GM23338 (cell line): ENCODE measurements at regions not wholly inside any gene's neighbourhood (a gene's known extent, or its start where the extent isn't known, plus 50 kb on each side); places are given as distances from the start of the nearest gene placed in this dataset.

Source experiments
- ATAC-seq: fragments of 200-7000 bp; cut with Tn5 transposase; 3 replicates; pipeline ENCODE4 v1.9.1; 2020
- DNase-seq: peaks from one replicate; pipeline ENCODE4 v3.0.0-alpha.2; 2015; ENCODE audit warnings: low spot score
- H2AFZ ChIP-seq: fragments of 200-600 bp; sonication (generic); 2 replicates; pipeline ENCODE4 v1.8.0; 2016; ENCODE audit warnings: antibody characterized with exemption, mild to moderate bottlenecking, moderate library complexity
- H3F3A ChIP-seq: fragments of 200-600 bp; sonication (generic); replicated peaks from 2 replicates; pipeline ENCODE4 v1.8.0; 2017; ENCODE audit warnings: antibody characterized with exemption, mixed run types, low read depth
- H3K27ac ChIP-seq: fragments of 200-600 bp; sonication (generic); 2 replicates; pipeline ENCODE4 v1.6.1; 2016; ENCODE audit warnings: low read depth
- H3K27me3 ChIP-seq: fragments of 200-600 bp; sonication (generic); 2 replicates; pipeline ENCODE4 v1.8.0; 2016; ENCODE audit warnings: mild to moderate bottlenecking, mixed run types, moderate library complexity; ENCODE audit not compliant: insufficient read depth
- H3K36me3 ChIP-seq: fragments of 200-600 bp; sonication (generic); 2 replicates; pipeline ENCODE4 v1.8.0; 2016; ENCODE audit warnings: mild to moderate bottlenecking; ENCODE audit not compliant: insufficient read depth
- H3K4me1 ChIP-seq: fragments of 200-600 bp; sonication (generic); 2 replicates; pipeline ENCODE4 v1.8.0; 2016; ENCODE audit warnings: mild to moderate bottlenecking, moderate library complexity; ENCODE audit not compliant: insufficient read depth
- H3K4me2 ChIP-seq: fragments of 200-600 bp; sonication (generic); 2 replicates; pipeline ENCODE4 v1.7.1; 2017; ENCODE audit warnings: mixed run types
- H3K4me3 ChIP-seq: fragments of 200-600 bp; sonication (generic); 2 replicates; pipeline ENCODE4 v1.6.1; 2016; ENCODE audit warnings: mixed run types
- H3K79me2 ChIP-seq: fragments of 200-600 bp; sonication (generic); replicated peaks from 2 replicates; pipeline ENCODE4 v1.8.0; 2017; ENCODE audit warnings: mild to moderate bottlenecking; ENCODE audit not compliant: insufficient read depth
- H3K9me2 ChIP-seq: fragments of 200-600 bp; sonication (generic); 2 replicates; pipeline ENCODE4 v1.8.0; 2017; ENCODE audit not compliant: insufficient read depth
- H4K20me1 ChIP-seq: fragments of 200-600 bp; sonication (generic); replicated peaks from 2 replicates; pipeline ENCODE4 v1.8.0; 2017; ENCODE audit warnings: mild to moderate bottlenecking; ENCODE audit not compliant: insufficient read depth
- H3K27ac Mint-ChIP-seq: 2 replicates; pipeline ENCODE4 v1.8.0; 2020; ENCODE audit warnings: inconsistent platforms, mild to moderate bottlenecking, moderate library complexity, mixed read lengths
- H3K27me3 Mint-ChIP-seq: 3 replicates; pipeline ENCODE4 v1.8.0; 2022; ENCODE audit warnings: low read depth, mild to moderate bottlenecking, moderate library complexity, mixed read lengths, inconsistent platforms; ENCODE audit not compliant: insufficient read depth, poor library complexity
- H3K36me3 Mint-ChIP-seq: 3 replicates; pipeline ENCODE4 v1.8.0; 2021; ENCODE audit warnings: low read depth, mild to moderate bottlenecking, inconsistent platforms, moderate library complexity, mixed read lengths
- H3K4me1 Mint-ChIP-seq: 3 replicates; pipeline ENCODE4 v1.8.0; 2020; ENCODE audit warnings: mild to moderate bottlenecking, inconsistent platforms, mixed read lengths
- H3K4me3 Mint-ChIP-seq: 3 replicates; pipeline ENCODE4 v1.8.0; 2021; ENCODE audit warnings: moderate library complexity, mild to moderate bottlenecking, inconsistent platforms, mixed read lengths
- H3K9me3 Mint-ChIP-seq: 3 replicates; pipeline ENCODE4 v1.8.0; 2020; ENCODE audit warnings: moderate library complexity, mild to moderate bottlenecking, inconsistent platforms, mixed read lengths
- CREB1 ChIP-seq: fragments of 250-450 bp; sonication (Bioruptor Pico); IDR thresholded peaks from 2 replicates; pipeline ENCODE4 v1.5.0; 2020; ENCODE audit warnings: low read depth, mild to moderate bottlenecking, moderate library complexity
- EZH2phosphoT487 ChIP-seq: fragments of 200-600 bp; sonication (generic); IDR thresholded peaks from one replicate; pipeline ENCODE4 v1.8.1; 2018; ENCODE audit warnings: antibody characterized with exemption; ENCODE audit not compliant: unreplicated experiment
- NANOG ChIP-seq: IDR thresholded peaks from 2 replicates; pipeline ENCODE4 v1.6.1; 2016; ENCODE audit warnings: antibody characterized with exemption, borderline replicate concordance
- POLR2AphosphoS5 ChIP-seq: IDR thresholded peaks from 2 replicates; pipeline ENCODE4 v1.6.1; 2016; ENCODE audit warnings: antibody characterized with exemption, low read depth
- ZNF114 ChIP-seq: fragments of 250-450 bp; sonication (Bioruptor Pico); IDR thresholded peaks from 2 replicates; pipeline ENCODE4 v1.5.0; 2020; ENCODE audit warnings: mild to moderate bottlenecking, moderate library complexity
- ZNF331 ChIP-seq: fragments of 250-450 bp; sonication (Bioruptor Pico); IDR thresholded peaks from 2 replicates; pipeline ENCODE4 v1.5.0; 2020; ENCODE audit warnings: low read depth, mild to moderate bottlenecking, moderate library complexity
- TF ChIP-seq, protein P1 (sequence below): fragments of 250-450 bp; sonication (Bioruptor Pico); IDR thresholded peaks from 2 replicates; pipeline ENCODE4 v1.5.0; 2020; ENCODE audit warnings: mild to moderate bottlenecking, moderate library complexity
- TF ChIP-seq, protein P2 (sequence below), 2 experiments: fragments of 200-600 bp in 1 of 2; sonication (generic) in 1 of 2; conservative IDR thresholded peaks; 2 replicates each; pipeline versions ENCODE4 v1.5.1 to v1.6.1; 2016 to 2017; ENCODE audit warnings: antibody characterized with exemption in 2 of 2, low read depth in 2 of 2, mild to moderate bottlenecking in 2 of 2, moderate library complexity in 1 of 2

DNA sequence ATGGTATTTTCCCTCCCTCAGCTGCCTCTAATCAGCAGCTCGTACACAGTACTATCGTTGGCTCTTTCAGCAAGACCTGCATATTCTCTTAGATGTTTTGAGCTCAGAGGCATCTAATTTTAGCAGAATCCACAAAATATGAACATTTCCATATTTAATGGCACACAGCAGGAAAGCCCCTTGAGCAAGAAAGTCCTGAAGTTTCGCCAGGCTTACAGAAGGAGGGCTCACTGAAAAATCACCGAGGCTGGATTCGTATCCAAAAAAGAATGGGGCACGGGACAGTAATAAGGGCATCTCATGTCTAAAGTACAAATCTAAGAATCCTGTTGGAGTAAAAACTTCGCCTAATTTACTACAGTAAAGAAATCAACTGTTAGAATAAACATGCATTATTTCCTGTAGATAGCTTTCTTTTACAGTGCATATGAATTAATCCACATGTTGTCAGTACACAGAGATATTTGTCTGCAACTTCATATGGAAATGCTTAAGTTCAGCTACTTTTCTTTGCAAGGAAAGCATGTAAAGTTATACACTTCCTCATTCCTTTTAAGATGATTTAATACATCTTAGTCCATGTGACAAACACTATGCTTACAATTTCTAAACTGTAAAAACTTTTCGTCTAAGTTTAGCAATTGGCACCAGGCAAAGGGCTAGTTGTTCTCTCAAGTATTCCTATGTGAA lies 1205.3 kb upstream of the ADGRL4 start:
- Histone ChIP-seq H3K36me3 (no peaks in the 10 kb centered on the region), H3K4me1 (0 out of 2 replicates have a peak, but pooled peaks cover 5% of the 10 kb centered on the region), H3K27me3 (no peaks in the 10 kb centered on the region), H2AFZ (no peak overlapping the region), H3K9me2 (no peaks in the 10 kb centered on the region), H3K4me2 (no peak overlapping the region), H4K20me1 (no peaks in the 10 kb centered on the region), H3K4me3 (no peak overlapping the region), H3K79me2 (no peaks in the 10 kb centered on the region), H3K27ac (no peak overlapping the region), H3F3A (no peaks in the 10 kb centered on the region)
- Mint-ChIP-seq H3K27me3 (no peaks in the 10 kb centered on the region), H3K4me3 (no peak overlapping the region), H3K9me3 (no peaks in the 10 kb centered on the region), H3K4me1 (peaks cover 4% of the 10 kb centered on the region; the same call in 2 of the 3 replicates), H3K36me3 (no peaks in the 10 kb centered on the region), H3K27ac (no peak overlapping the region)
- no peak for ATAC-seq
- no peak for TF ChIP-seq POLR2AphosphoS5
- no peak for DNase-seq

DNA sequence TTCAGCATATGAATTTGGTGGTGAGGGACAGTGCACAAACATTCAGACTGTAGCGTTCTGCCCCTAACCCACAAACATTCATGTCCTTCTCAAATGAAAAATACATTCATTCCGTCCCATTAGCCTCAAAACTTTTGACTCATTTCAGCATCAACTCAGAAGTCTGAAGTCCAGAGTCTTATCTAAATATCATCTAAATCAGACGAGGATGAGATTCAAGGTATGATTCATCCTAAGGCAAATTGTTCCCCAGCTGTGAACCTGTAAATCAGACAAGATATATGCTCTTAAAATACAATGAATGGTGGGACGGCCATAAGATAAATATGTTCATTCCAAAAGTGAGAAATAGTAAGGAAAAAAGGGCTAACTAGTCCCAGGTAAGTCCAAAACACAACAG lies 1195.6 kb upstream of the ADGRL4 start:
- Histone ChIP-seq H3K4me3 (no peak overlapping the region), H3F3A (no peaks in the 10 kb centered on the region), H3K36me3 (no peaks in the 10 kb centered on the region), H3K27ac (no peak overlapping the region), H3K27me3 (no peaks in the 10 kb centered on the region), H4K20me1 (no peaks in the 10 kb centered on the region), H3K4me2 (no peak overlapping the region), H2AFZ (no peak overlapping the region), H3K9me2 (no peaks in the 10 kb centered on the region), H3K79me2 (no peaks in the 10 kb centered on the region), H3K4me1 (no peaks in the 10 kb centered on the region)
- DNase-seq, result no peak
- no peak for ATAC-seq
- Mint-ChIP-seq H3K4me1 (peaks cover 7% of the 10 kb centered on the region), H3K9me3 (no peaks in the 10 kb centered on the region), H3K27ac (no peak overlapping the region; the same call in 1 of the 2 replicates), H3K4me3 (no peak overlapping the region), H3K36me3 (no peaks in the 10 kb centered on the region; the same call in 2 of the 3 replicates), H3K27me3 (no peaks in the 10 kb centered on the region)
- TF ChIP-seq POLR2AphosphoS5 (no peak), CREB1 (no peak), NANOG (no peak), EZH2phosphoT487 (no peak), ZNF114 (no peak), ZNF331 (CRISPR knock-in tag) (no peak)
- TF ChIP-seq, protein P1, sequence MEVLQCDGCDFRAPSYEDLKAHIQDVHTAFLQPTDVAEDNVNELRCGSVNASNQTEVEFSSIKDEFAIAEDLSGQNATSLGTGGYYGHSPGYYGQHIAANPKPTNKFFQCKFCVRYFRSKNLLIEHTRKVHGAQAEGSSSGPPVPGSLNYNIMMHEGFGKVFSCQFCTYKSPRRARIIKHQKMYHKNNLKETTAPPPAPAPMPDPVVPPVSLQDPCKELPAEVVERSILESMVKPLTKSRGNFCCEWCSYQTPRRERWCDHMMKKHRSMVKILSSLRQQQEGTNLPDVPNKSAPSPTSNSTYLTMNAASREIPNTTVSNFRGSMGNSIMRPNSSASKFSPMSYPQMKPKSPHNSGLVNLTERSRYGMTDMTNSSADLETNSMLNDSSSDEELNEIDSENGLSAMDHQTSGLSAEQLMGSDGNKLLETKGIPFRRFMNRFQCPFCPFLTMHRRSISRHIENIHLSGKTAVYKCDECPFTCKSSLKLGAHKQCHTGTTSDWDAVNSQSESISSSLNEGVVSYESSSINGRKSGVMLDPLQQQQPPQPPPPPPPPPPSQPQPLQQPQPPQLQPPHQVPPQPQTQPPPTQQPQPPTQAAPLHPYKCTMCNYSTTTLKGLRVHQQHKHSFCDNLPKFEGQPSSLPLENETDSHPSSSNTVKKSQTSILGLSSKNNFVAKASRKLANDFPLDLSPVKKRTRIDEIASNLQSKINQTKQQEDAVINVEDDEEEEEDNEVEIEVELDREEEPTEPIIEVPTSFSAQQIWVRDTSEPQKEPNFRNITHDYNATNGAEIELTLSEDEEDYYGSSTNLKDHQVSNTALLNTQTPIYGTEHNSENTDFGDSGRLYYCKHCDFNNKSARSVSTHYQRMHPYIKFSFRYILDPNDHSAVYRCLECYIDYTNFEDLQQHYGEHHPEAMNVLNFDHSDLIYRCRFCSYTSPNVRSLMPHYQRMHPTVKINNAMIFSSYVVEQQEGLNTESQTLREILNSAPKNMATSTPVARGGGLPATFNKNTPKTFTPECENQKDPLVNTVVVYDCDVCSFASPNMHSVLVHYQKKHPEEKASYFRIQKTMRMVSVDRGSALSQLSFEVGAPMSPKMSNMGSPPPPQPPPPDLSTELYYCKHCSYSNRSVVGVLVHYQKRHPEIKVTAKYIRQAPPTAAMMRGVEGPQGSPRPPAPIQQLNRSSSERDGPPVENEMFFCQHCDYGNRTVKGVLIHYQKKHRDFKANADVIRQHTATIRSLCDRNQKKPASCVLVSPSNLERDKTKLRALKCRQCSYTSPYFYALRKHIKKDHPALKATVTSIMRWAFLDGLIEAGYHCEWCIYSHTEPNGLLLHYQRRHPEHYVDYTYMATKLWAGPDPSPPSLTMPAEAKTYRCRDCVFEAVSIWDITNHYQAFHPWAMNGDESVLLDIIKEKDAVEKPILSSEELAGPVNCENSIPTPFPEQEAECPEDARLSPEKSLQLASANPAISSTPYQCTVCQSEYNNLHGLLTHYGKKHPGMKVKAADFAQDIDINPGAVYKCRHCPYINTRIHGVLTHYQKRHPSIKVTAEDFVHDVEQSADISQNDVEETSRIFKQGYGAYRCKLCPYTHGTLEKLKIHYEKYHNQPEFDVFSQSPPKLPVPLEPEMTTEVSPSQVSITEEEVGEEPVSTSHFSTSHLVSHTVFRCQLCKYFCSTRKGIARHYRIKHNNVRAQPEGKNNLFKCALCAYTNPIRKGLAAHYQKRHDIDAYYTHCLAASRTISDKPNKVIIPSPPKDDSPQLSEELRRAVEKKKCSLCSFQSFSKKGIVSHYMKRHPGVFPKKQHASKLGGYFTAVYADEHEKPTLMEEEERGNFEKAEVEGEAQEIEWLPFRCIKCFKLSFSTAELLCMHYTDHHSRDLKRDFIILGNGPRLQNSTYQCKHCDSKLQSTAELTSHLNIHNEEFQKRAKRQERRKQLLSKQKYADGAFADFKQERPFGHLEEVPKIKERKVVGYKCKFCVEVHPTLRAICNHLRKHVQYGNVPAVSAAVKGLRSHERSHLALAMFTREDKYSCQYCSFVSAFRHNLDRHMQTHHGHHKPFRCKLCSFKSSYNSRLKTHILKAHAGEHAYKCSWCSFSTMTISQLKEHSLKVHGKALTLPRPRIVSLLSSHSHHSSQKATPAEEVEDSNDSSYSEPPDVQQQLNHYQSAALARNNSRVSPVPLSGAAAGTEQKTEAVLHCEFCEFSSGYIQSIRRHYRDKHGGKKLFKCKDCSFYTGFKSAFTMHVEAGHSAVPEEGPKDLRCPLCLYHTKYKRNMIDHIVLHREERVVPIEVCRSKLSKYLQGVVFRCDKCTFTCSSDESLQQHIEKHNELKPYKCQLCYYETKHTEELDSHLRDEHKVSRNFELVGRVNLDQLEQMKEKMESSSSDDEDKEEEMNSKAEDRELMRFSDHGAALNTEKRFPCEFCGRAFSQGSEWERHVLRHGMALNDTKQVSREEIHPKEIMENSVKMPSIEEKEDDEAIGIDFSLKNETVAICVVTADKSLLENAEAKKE, result no peak
- TF ChIP-seq, protein P2, sequence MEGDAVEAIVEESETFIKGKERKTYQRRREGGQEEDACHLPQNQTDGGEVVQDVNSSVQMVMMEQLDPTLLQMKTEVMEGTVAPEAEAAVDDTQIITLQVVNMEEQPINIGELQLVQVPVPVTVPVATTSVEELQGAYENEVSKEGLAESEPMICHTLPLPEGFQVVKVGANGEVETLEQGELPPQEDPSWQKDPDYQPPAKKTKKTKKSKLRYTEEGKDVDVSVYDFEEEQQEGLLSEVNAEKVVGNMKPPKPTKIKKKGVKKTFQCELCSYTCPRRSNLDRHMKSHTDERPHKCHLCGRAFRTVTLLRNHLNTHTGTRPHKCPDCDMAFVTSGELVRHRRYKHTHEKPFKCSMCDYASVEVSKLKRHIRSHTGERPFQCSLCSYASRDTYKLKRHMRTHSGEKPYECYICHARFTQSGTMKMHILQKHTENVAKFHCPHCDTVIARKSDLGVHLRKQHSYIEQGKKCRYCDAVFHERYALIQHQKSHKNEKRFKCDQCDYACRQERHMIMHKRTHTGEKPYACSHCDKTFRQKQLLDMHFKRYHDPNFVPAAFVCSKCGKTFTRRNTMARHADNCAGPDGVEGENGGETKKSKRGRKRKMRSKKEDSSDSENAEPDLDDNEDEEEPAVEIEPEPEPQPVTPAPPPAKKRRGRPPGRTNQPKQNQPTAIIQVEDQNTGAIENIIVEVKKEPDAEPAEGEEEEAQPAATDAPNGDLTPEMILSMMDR (conservative IDR thresholded peaks at IDR 0.05; ENCODE audit: low read depth in 2 of 2), result no peak
